NCI-H2081 treated with DMSO at 0.1 percent for 48 hours (cell line): ENCODE measurements at regions not wholly inside any gene's neighbourhood (a gene's known extent, or its start where the extent isn't known, plus 50 kb on each side); places are given as distances from the start of the nearest gene placed in this dataset.

ENCODE experiments used
- DNase-seq: peaks from one replicate; lab custom pipeline; 2025; lab: John Stamatoyannopoulos, UW

- no peak for DNase-seq
These were observed 657.7 kb downstream of the TRAM1L1 start for GRCh38 chr4:116427666-116428065.

GRCh38 chr4:116413222-116413621, 672.2 kb downstream of the TRAM1L1 start:
- no peak for DNase-seq

- no peak for DNase-seq
These were observed 684.1 kb downstream of the TRAM1L1 start for GRCh38 chr4:116401293-116401692.

GRCh38 chr4:116400480-116400879, 684.9 kb downstream of the TRAM1L1 start:
- no peak for DNase-seq

- no peak for DNase-seq
These were observed 687.7 kb downstream of the TRAM1L1 start for GRCh38 chr4:116397714-116398113.

- no peak for DNase-seq
These were observed 688.1 kb downstream of the TRAM1L1 start for GRCh38 chr4:116397291-116397690.

- DNase-seq = no peak
These were observed 690.0 kb downstream of the TRAM1L1 start for GRCh38 chr4:116395408-116395807.

- DNase-seq = no peak
These were observed 694.4 kb downstream of the TRAM1L1 start for GRCh38 chr4:116391020-116391419.

GRCh38 chr4:116389139-116389538, 696.2 kb downstream of the TRAM1L1 start:
- no peak for DNase-seq

GRCh38 chr4:116387937-116388474, 697.4 kb downstream of the TRAM1L1 start:
- no peak for DNase-seq

- DNase-seq = no peak
These were observed 698.5 kb downstream of the TRAM1L1 start for GRCh38 chr4:116386856-116387255.

- no peak for DNase-seq
These were observed 699.8 kb downstream of the TRAM1L1 start for GRCh38 chr4:116385583-116385982.

GRCh38 chr4:116374815-116375214, 710.6 kb downstream of the TRAM1L1 start:
- no peak for DNase-seq

- no peak for DNase-seq
These were observed 722.8 kb downstream of the TRAM1L1 start for GRCh38 chr4:116362583-116362982.

- DNase-seq = no peak
These were observed 723.6 kb downstream of the TRAM1L1 start for GRCh38 chr4:116361790-116362189.

GRCh38 chr4:116358633-116359222, 726.6 kb downstream of the TRAM1L1 start:
- DNase-seq = no peak

GRCh38 chr4:116357758-116358157, 727.6 kb downstream of the TRAM1L1 start:
- no peak for DNase-seq

- no peak for DNase-seq
These were observed 738.6 kb downstream of the TRAM1L1 start for GRCh38 chr4:116346750-116347149.

- DNase-seq = no peak
These were observed 741.6 kb downstream of the TRAM1L1 start for GRCh38 chr4:116343809-116344208.

GRCh38 chr4:116342143-116342542, 743.2 kb downstream of the TRAM1L1 start:
- DNase-seq = no peak

- no peak for DNase-seq
These were observed 752.9 kb downstream of the TRAM1L1 start for GRCh38 chr4:116332508-116332907.

- no peak for DNase-seq
These were observed 757.0 kb downstream of the TRAM1L1 start for GRCh38 chr4:116328261-116328860.

GRCh38 chr4:116323606-116324005, 761.8 kb downstream of the TRAM1L1 start:
- DNase-seq = no peak

- no peak for DNase-seq
These were observed 763.9 kb downstream of the TRAM1L1 start for GRCh38 chr4:116321471-116321870.
